ENCODE measurements at regions not wholly inside any gene's neighbourhood (a gene's known extent, or its start where the extent isn't known, plus 50 kb on each side); places are given as distances from the start of the nearest gene placed in this dataset.
"Not testable (repeated sequence)": the region's sequence is repeated elsewhere in the genome, so short reads cannot be mapped to it uniquely, and the experiment has no call there.

- Mint-ChIP-seq H3K36me3 (no peaks in the 10 kb centered on the region), H3K9me3 (no peaks in the 10 kb centered on the region), H3K4me1 (peaks cover 16% of the 10 kb centered on the region), H3K27ac (no peak overlapping the region), H3K4me3 (no peak overlapping the region), H3K27me3 (no peaks in the 10 kb centered on the region)
- no peak for DNase-seq
Measured at GRCh38 chr7:115183431-115184057, 261.6 kb downstream of the MDFIC start.

- Mint-ChIP-seq H3K27ac (no peak overlapping the region), H3K27me3 (peaks cover 1% of the 10 kb centered on the region), H3K4me1 (peaks cover 10% of the 10 kb centered on the region), H3K36me3 (no peaks in the 10 kb centered on the region), H3K9me3 (no peaks in the 10 kb centered on the region), H3K4me3 (no peak overlapping the region)
- DNase-seq = no peak
Measured at GRCh38 chr7:115178835-115179234, 256.9 kb downstream of the MDFIC start.

GRCh38 chr7:115177823-115178222 is 255.9 kb downstream of the MDFIC start:
- Mint-ChIP-seq H3K9me3 (no peaks in the 10 kb centered on the region), H3K27me3 (peaks cover 4% of the 10 kb centered on the region), H3K36me3 (no peaks in the 10 kb centered on the region), H3K4me3 (no peak overlapping the region), H3K27ac (no peak overlapping the region), H3K4me1 (peaks cover 3% of the 10 kb centered on the region)
- no peak for DNase-seq

- Mint-ChIP-seq H3K4me3 (no peak overlapping the region), H3K36me3 (no peaks in the 10 kb centered on the region), H3K27ac (no peak overlapping the region), H3K27me3 (peaks cover 4% of the 10 kb centered on the region), H3K4me1 (peaks cover 3% of the 10 kb centered on the region), H3K9me3 (no peaks in the 10 kb centered on the region)
- no peak for DNase-seq
Measured at GRCh38 chr7:115177103-115177502, 255.2 kb downstream of the MDFIC start.

GRCh38 chr7:115172397-115172796 is 250.5 kb downstream of the MDFIC start:
- DNase-seq, H3K9me3 Mint-ChIP-seq: not testable (repeated sequence)

GRCh38 chr7:115153769-115154477 is 232.0 kb downstream of the MDFIC start:
- no peaks in the 10 kb centered on the region for H3K27me3 Mint-ChIP-seq
- H3K9me3 Mint-ChIP-seq = no peaks in the 10 kb centered on the region
- H3K4me3 Mint-ChIP-seq = no peak overlapping the region
- no peaks in the 10 kb centered on the region for H3K4me1 Mint-ChIP-seq
- H3K36me3 Mint-ChIP-seq = no peaks in the 10 kb centered on the region
- DNase-seq = no peak
- H3K27ac Mint-ChIP-seq = no peak overlapping the region

More at GRCh38 chr7:115172397-115172796, 250.5 kb downstream of the MDFIC start:
- not testable (repeated sequence) for H3K27me3 Mint-ChIP-seq, H3K36me3 Mint-ChIP-seq, H3K4me1 Mint-ChIP-seq, H3K4me3 Mint-ChIP-seq, H3K27ac Mint-ChIP-seq

- Mint-ChIP-seq H3K27me3 (no peaks in the 10 kb centered on the region), H3K36me3 (no peaks in the 10 kb centered on the region), H3K4me1 (no peaks in the 10 kb centered on the region), H3K4me3 (no peak overlapping the region), H3K9me3 (no peaks in the 10 kb centered on the region), H3K27ac (no peak overlapping the region)
- DNase-seq = no peak
Measured at GRCh38 chr7:115153176-115153575, 231.3 kb downstream of the MDFIC start.

- H3K27me3 Mint-ChIP-seq = peaks cover 6% of the 10 kb centered on the region
- H3K9me3 Mint-ChIP-seq = no peaks in the 10 kb centered on the region
- H3K36me3 Mint-ChIP-seq = no peaks in the 10 kb centered on the region
- no peaks in the 10 kb centered on the region for H3K4me1 Mint-ChIP-seq
- H3K4me3 Mint-ChIP-seq = no peak overlapping the region
- no peak for DNase-seq
- H3K27ac Mint-ChIP-seq = no peak overlapping the region
Measured at GRCh38 chr7:115146148-115146547, 224.3 kb downstream of the MDFIC start.

- no peaks in the 10 kb centered on the region for H3K36me3 Mint-ChIP-seq
- H3K4me1 Mint-ChIP-seq = no peaks in the 10 kb centered on the region
- H3K27ac Mint-ChIP-seq = no peak overlapping the region
- H3K4me3 Mint-ChIP-seq = no peak overlapping the region
- no peak for DNase-seq
- peaks cover 6% of the 10 kb centered on the region for H3K27me3 Mint-ChIP-seq
- no peaks in the 10 kb centered on the region for H3K9me3 Mint-ChIP-seq
Measured at GRCh38 chr7:115145512-115145911, 223.6 kb downstream of the MDFIC start.

- H3K27me3 Mint-ChIP-seq = peaks cover 6% of the 10 kb centered on the region
Measured at GRCh38 chr7:115137816-115138215, 215.9 kb downstream of the MDFIC start.

GRCh38 chr7:115136796-115137443 is 215.0 kb downstream of the MDFIC start:
- no peak for DNase-seq
- Mint-ChIP-seq H3K27me3 (no peaks in the 10 kb centered on the region), H3K27ac (no peak overlapping the region), H3K9me3 (no peaks in the 10 kb centered on the region), H3K36me3 (no peaks in the 10 kb centered on the region), H3K4me1 (peaks cover 3% of the 10 kb centered on the region), H3K4me3 (no peak overlapping the region)

More at GRCh38 chr7:115137816-115138215, 215.9 kb downstream of the MDFIC start:
- Mint-ChIP-seq H3K9me3 (no peaks in the 10 kb centered on the region), H3K36me3 (no peaks in the 10 kb centered on the region), H3K4me3 (no peak overlapping the region), H3K4me1 (peaks cover 3% of the 10 kb centered on the region), H3K27ac (no peak overlapping the region)
- no peak for DNase-seq

GRCh38 chr7:115135769-115136410 is 214.0 kb downstream of the MDFIC start:
- H3K4me3 Mint-ChIP-seq = no peak overlapping the region
- no peaks in the 10 kb centered on the region for H3K27me3 Mint-ChIP-seq
- H3K27ac Mint-ChIP-seq = no peak overlapping the region
- peaks cover 3% of the 10 kb centered on the region for H3K4me1 Mint-ChIP-seq
- no peaks in the 10 kb centered on the region for H3K9me3 Mint-ChIP-seq
- no peak for DNase-seq
- no peaks in the 10 kb centered on the region for H3K36me3 Mint-ChIP-seq

GRCh38 chr7:115135146-115135545 is 213.3 kb downstream of the MDFIC start:
- no peak overlapping the region for H3K4me3 Mint-ChIP-seq
- no peaks in the 10 kb centered on the region for H3K36me3 Mint-ChIP-seq
- no peak for DNase-seq
- no peak overlapping the region for H3K27ac Mint-ChIP-seq
- H3K9me3 Mint-ChIP-seq = no peaks in the 10 kb centered on the region
- H3K27me3 Mint-ChIP-seq = no peaks in the 10 kb centered on the region
- H3K4me1 Mint-ChIP-seq = peaks cover 3% of the 10 kb centered on the region

- no peak overlapping the region for H3K27ac Mint-ChIP-seq
- H3K4me1 Mint-ChIP-seq = peaks cover 3% of the 10 kb centered on the region
- H3K4me3 Mint-ChIP-seq = no peak overlapping the region
- H3K27me3 Mint-ChIP-seq = no peaks in the 10 kb centered on the region
- no peak for DNase-seq
- H3K9me3 Mint-ChIP-seq = no peaks in the 10 kb centered on the region
- H3K36me3 Mint-ChIP-seq = no peaks in the 10 kb centered on the region
Measured at GRCh38 chr7:115133248-115133647, 211.4 kb downstream of the MDFIC start.

GRCh38 chr7:115132096-115132495 is 210.2 kb downstream of the MDFIC start:
- Mint-ChIP-seq H3K27me3 (no peaks in the 10 kb centered on the region), H3K4me3 (no peak overlapping the region), H3K27ac (no peak overlapping the region), H3K9me3 (no peaks in the 10 kb centered on the region), H3K36me3 (no peaks in the 10 kb centered on the region), H3K4me1 (peaks cover 3% of the 10 kb centered on the region)
- no peak for DNase-seq

Data from activated naive CD8-positive, alpha-beta T cell treated with anti-CD3 and anti-CD28 coated beads for 36 hours (primary cell).